ENCODE measurements at regions not wholly inside any gene's neighbourhood (a gene's known extent, or its start where the extent isn't known, plus 50 kb on each side); places are given as distances from the start of the nearest gene placed in this dataset.

- Histone ChIP-seq H3K4me1 (no peaks in the 10 kb centered on the region), H3K27me3 (replicated peaks in 1 of 7) (peaks cover 0 to 5% (median 0%) of the 10 kb centered on the region in 7 donors), H3K27ac (no peak overlapping the region), H3K4me3 (no peak overlapping the region), H3K9me3 (peaks cover 0 to 12% (median 7%) of the 10 kb centered on the region in 8 donors), H3K36me3 (no peaks in the 10 kb centered on the region)
- 20 to 27% (median 24%) methylated on average over 3 of the region's 3 CpGs for WGBS, 5 donors
- no peak for DNase-seq
- intact Hi-C loops (cut with DNase I; ENCODE audit: low total_unique reads), result loop anchor here (5.0 kb wide), 2 partner anchors 668 to 963 kb away; no protein-coding TSS in a partner anchor
- TF ChIP-seq POLR2AphosphoS5 (IDR thresholded peaks at IDR 0.05) (no peak), CTCF (IDR thresholded peaks at IDR 0.05 in 8 of 11, conservative IDR thresholded peaks at IDR 0.05 in 3 of 11) (peak; percentile 30 to 75 (median 67))
Measured at GRCh38 chr4:85084371-85085094, 118.0 kb upstream of the WDFY3 start.

GRCh38 chr4:85086721-85087120, 120.2 kb upstream of the WDFY3 start:
- Histone ChIP-seq H3K4me1 (no peaks in the 10 kb centered on the region), H3K36me3 (no peaks in the 10 kb centered on the region), H3K4me3 (no peak overlapping the region), H3K27me3 (replicated peaks in 1 of 7) (peaks cover 0 to 5% (median 0%) of the 10 kb centered on the region in 7 donors), H3K27ac (no peak overlapping the region), H3K9me3 (peaks cover 0 to 21% (median 7%) of the 10 kb centered on the region in 8 donors)
- TF ChIP-seq POLR2A (IDR thresholded peaks at IDR 0.05) (no peak), POLR2AphosphoS5 (IDR thresholded peaks at IDR 0.05) (no peak), CTCF (IDR thresholded peaks at IDR 0.05 in 8 of 11, conservative IDR thresholded peaks at IDR 0.05 in 3 of 11) (no peak)
- DNase-seq, result no peak
- 68 to 83% (median 76%) methylated on average over 2 of the region's 2 CpGs for WGBS, 5 donors
- intact Hi-C loops (cut with DNase I; ENCODE audit: low total_unique reads), result no loop called here

GRCh38 chr4:85092536-85092935, 126.0 kb upstream of the WDFY3 start:
- Histone ChIP-seq H3K27ac (no peak overlapping the region), H3K4me3 (no peak overlapping the region), H3K27me3 (replicated peaks in 1 of 7) (no peaks in the 10 kb centered on the region), H3K4me1 (no peaks in the 10 kb centered on the region), H3K9me3 (peaks cover 0 to 31% (median 15%) of the 10 kb centered on the region in 8 donors), H3K36me3 (no peaks in the 10 kb centered on the region)
- intact Hi-C loops (cut with DNase I; ENCODE audit: low total_unique reads), result no loop called here
- WGBS, 5 donors, result 55 to 94% (median 75%) methylated on average over 3 of the region's 3 CpGs
- DNase-seq, result no peak
- TF ChIP-seq POLR2AphosphoS5 (IDR thresholded peaks at IDR 0.05), result no peak

GRCh38 chr4:85092943-85093342, 126.5 kb upstream of the WDFY3 start:
- DNase-seq, result no peak
- Histone ChIP-seq H3K27ac (no peak overlapping the region), H3K36me3 (no peaks in the 10 kb centered on the region), H3K4me3 (no peak overlapping the region), H3K9me3 (peaks cover 0 to 35% (median 18%) of the 10 kb centered on the region in 8 donors), H3K4me1 (no peaks in the 10 kb centered on the region), H3K27me3 (replicated peaks in 1 of 7) (no peaks in the 10 kb centered on the region)
- TF ChIP-seq POLR2A (IDR thresholded peaks at IDR 0.05), result no peak
- TF ChIP-seq POLR2AphosphoS5 (IDR thresholded peaks at IDR 0.05), result no peak
- no peak for TF ChIP-seq CTCF (IDR thresholded peaks at IDR 0.05 in 8 of 11, conservative IDR thresholded peaks at IDR 0.05 in 3 of 11)
- WGBS, 5 donors, result 23 to 45% (median 29%) methylated on average over 1 of the region's 1 CpG
- intact Hi-C loops (cut with DNase I; ENCODE audit: low total_unique reads), result no loop called here
